WTC11 (cell line): ENCODE measurements at regions not wholly inside any gene's neighbourhood (a gene's known extent, or its start where the extent isn't known, plus 50 kb on each side); places are given as distances from the start of the nearest gene placed in this dataset.

Source experiments
- ATAC-seq: fragments of 200-7000 bp; cut with Tn5 transposase; 2 replicates; pipeline ENCODE4 v1.10.0; 2021; ENCODE audit warnings: mild to moderate bottlenecking, moderate library complexity
- CTCF ChIA-PET: fragments of 300-600 bp; sonication (Branson Sonifier 250); formaldehyde crosslinking; loops from one replicate; lab custom pipeline; 2021; ENCODE audit warnings: antibody characterized with exemption; lab: Charles Lee
- POLR2A ChIA-PET: fragments of 350-600 bp; sonication (Branson Sonifier 250); formaldehyde crosslinking; loops from one replicate; lab custom pipeline; 2021; ENCODE audit warnings: antibody characterized with exemption; lab: Charles Lee
- DNase-seq: peaks from one replicate; pipeline ENCODE4 v3.0.0; 2021; ENCODE audit warnings: low spot score
- H3K27ac Mint-ChIP-seq: 2 replicates; pipeline ENCODE4 v1.8.0; 2021; ENCODE audit warnings: mixed read lengths
- H3K27me3 Mint-ChIP-seq: 2 replicates; pipeline ENCODE4 v1.8.0; 2021; ENCODE audit warnings: low read depth, mild to moderate bottlenecking, moderate library complexity, mixed read lengths
- H3K36me3 Mint-ChIP-seq: 2 replicates; pipeline ENCODE4 v1.8.0; 2021; ENCODE audit warnings: mixed read lengths
- H3K4me1 Mint-ChIP-seq: 2 replicates; pipeline ENCODE4 v1.8.0; 2022; ENCODE audit warnings: mixed read lengths
- H3K4me3 Mint-ChIP-seq: 2 replicates; pipeline ENCODE4 v1.8.0; 2021; ENCODE audit warnings: mild to moderate bottlenecking, moderate library complexity, mixed read lengths
- H3K9me3 Mint-ChIP-seq: 2 replicates; pipeline ENCODE4 v1.8.0; 2021; ENCODE audit warnings: mixed read lengths
- CREM ChIP-seq: sonication (generic); formaldehyde crosslinking; IDR thresholded peaks from 2 replicates; pipeline ENCODE4 v1.8.1; 2022; ENCODE audit warnings: mild to moderate bottlenecking, missing genetic modification reagents, moderate library complexity
- ESRRA ChIP-seq: sonication (generic); formaldehyde crosslinking; IDR thresholded peaks from 2 replicates; pipeline ENCODE4 v1.8.1; 2022; ENCODE audit warnings: mild to moderate bottlenecking, missing genetic modification reagents, borderline replicate concordance
- FOXK1 ChIP-seq: sonication (generic); formaldehyde crosslinking; IDR thresholded peaks from 2 replicates; pipeline ENCODE4 v1.8.0; 2022; ENCODE audit warnings: mild to moderate bottlenecking, moderate library complexity, missing genetic modification reagents
- FOXP1 ChIP-seq: sonication (generic); formaldehyde crosslinking; IDR thresholded peaks from 2 replicates; pipeline ENCODE4 v1.8.0; 2022; ENCODE audit warnings: missing genetic modification reagents, mild to moderate bottlenecking, moderate library complexity, borderline replicate concordance
- GTF2I ChIP-seq: fragments of 250-450 bp; sonication (Bioruptor Pico); conservative IDR thresholded peaks from 2 replicates; pipeline ENCODE4 v1.4.0; 2021; ENCODE audit warnings: mild to moderate bottlenecking
- JAZF1 ChIP-seq: fragments of 250-450 bp; sonication (Bioruptor Pico); IDR thresholded peaks from 2 replicates; pipeline ENCODE4 v1.9.0; 2021; ENCODE audit warnings: moderate library complexity, mild to moderate bottlenecking, inconsistent platforms
- TEAD4 ChIP-seq: sonication (generic); formaldehyde crosslinking; IDR thresholded peaks from 2 replicates; pipeline ENCODE4 v1.8.0; 2022; ENCODE audit warnings: mild to moderate bottlenecking, missing genetic modification reagents
- ZNF396 ChIP-seq: fragments of 250-450 bp; sonication (Bioruptor Pico); IDR thresholded peaks from 2 replicates; pipeline ENCODE4 v1.8.0; 2021; ENCODE audit warnings: mild to moderate bottlenecking, moderate library complexity, borderline replicate concordance
- ZNF416 ChIP-seq: fragments of 250-450 bp; sonication (Bioruptor Pico); IDR thresholded peaks from 2 replicates; pipeline ENCODE4 v1.9.0; 2021; ENCODE audit warnings: mild to moderate bottlenecking, inconsistent platforms
- ZNF423 ChIP-seq: fragments of 250-450 bp; sonication (Bioruptor Pico); IDR thresholded peaks from 2 replicates; pipeline ENCODE4 v2.1.2; 2022; ENCODE audit warnings: mild to moderate bottlenecking, moderate library complexity
- TF ChIP-seq, protein P1 (sequence below): sonication (generic); formaldehyde crosslinking; IDR thresholded peaks from 2 replicates; pipeline ENCODE4 v1.8.1; 2022; ENCODE audit warnings: missing genetic modification reagents, borderline replicate concordance
- TF ChIP-seq, protein P2 (sequence below): fragments of 250-450 bp; sonication (Bioruptor Pico); IDR thresholded peaks from 2 replicates; pipeline ENCODE4 v1.9.0; 2021; ENCODE audit warnings: moderate library complexity, mild to moderate bottlenecking, inconsistent platforms, borderline replicate concordance
- TF ChIP-seq, protein P3 (sequence below): sonication (generic); formaldehyde crosslinking; IDR thresholded peaks from 2 replicates; pipeline ENCODE4 v1.8.1; 2023; ENCODE audit warnings: mild to moderate bottlenecking, missing genetic modification reagents
- TF ChIP-seq, protein P4 (sequence below): sonication (generic); formaldehyde crosslinking; IDR thresholded peaks from 2 replicates; pipeline ENCODE4 v1.8.1; 2022; ENCODE audit warnings: mild to moderate bottlenecking, missing genetic modification reagents, moderate library complexity, borderline replicate concordance
- TF ChIP-seq, protein P5 (sequence below): fragments of 250-450 bp; sonication (Bioruptor Pico); IDR thresholded peaks from 2 replicates; pipeline ENCODE4 v1.9.0; 2021; ENCODE audit warnings: mild to moderate bottlenecking, borderline replicate concordance
- TF ChIP-seq, protein P6 (sequence below): fragments of 250-450 bp; sonication (Bioruptor Pico); IDR thresholded peaks from 2 replicates; pipeline ENCODE4 v1.8.0; 2021; ENCODE audit warnings: mild to moderate bottlenecking
- TF ChIP-seq, protein P7 (sequence below): sonication (generic); formaldehyde crosslinking; IDR thresholded peaks from 2 replicates; pipeline ENCODE4 v1.8.1; 2023; ENCODE audit warnings: mild to moderate bottlenecking, moderate library complexity, missing genetic modification reagents

DNA sequence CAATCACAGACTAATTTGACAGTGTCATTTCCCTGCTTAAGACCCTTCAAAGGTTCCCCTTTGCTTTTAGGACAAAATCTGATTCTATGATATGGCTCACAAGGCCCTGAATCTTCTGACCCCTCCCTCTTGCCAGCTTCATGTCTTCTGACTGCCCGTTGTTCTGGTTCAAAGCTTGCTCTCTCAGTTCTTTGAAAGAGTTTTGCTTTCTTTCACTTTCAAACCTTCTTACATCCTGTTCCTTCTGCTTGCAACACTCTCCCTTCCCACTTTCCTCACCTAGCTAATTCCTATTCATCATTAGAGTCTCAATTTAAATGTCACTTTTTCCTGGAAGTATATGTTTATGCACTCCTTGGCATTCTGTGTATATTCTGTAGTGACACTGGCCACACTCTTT lies 299.2 kb downstream of the IDS start (continued):
- TF ChIP-seq, protein P1, sequence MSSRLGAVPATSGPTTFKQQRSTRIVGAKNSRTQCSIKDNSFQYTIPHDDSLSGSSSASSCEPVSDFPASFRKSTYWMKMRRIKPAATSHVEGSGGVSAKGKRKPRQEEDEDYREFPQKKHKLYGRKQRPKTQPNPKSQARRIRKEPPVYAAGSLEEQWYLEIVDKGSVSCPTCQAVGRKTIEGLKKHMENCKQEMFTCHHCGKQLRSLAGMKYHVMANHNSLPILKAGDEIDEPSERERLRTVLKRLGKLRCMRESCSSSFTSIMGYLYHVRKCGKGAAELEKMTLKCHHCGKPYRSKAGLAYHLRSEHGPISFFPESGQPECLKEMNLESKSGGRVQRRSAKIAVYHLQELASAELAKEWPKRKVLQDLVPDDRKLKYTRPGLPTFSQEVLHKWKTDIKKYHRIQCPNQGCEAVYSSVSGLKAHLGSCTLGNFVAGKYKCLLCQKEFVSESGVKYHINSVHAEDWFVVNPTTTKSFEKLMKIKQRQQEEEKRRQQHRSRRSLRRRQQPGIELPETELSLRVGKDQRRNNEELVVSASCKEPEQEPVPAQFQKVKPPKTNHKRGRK (CRISPR knock-in tag): no peak
- TF ChIP-seq, all 79 proteins: peak for 0

DNA sequence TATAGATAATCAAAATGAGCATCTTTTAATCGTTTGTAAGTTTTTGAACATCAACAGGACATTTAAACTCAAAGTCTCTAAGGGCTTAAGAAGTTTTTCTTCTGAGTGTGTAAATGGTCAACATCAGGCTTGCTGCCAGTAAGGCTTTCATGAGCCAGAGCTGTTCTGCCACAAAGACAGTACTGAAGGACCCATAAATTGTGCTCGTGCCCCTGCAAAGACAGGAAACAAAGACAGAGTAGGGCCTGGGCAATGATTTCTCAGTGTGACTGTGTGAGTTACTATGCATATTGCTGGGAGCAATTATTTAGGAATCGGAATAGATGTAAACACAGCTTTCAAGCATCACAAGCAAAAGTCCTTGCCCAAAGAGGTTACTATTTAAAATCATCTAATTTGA lies 300.0 kb downstream of the IDS start:
- Mint-ChIP-seq H3K36me3 (no peaks in the 10 kb centered on the region), H3K27ac (no peak overlapping the region), H3K27me3 (0 out of 2 replicates have a peak, but pooled peaks cover 2% of the 10 kb centered on the region), H3K4me3 (no peak overlapping the region), H3K4me1 (no peaks in the 10 kb centered on the region), H3K9me3 (no peaks in the 10 kb centered on the region)
- POLR2A ChIA-PET: no interaction called here
- ATAC-seq (no peak), DNase-seq (no peak)
- CTCF ChIA-PET: no interaction called here
- TF ChIP-seq TEAD4 (CRISPR knock-in tag) (no peak), ZNF416 (CRISPR knock-in tag) (no peak), JAZF1 (CRISPR knock-in tag) (no peak), ZNF396 (CRISPR knock-in tag) (no peak), ESRRA (CRISPR knock-in tag) (no peak), ZNF423 (CRISPR knock-in tag) (no peak), CREM (no peak), FOXP1 (CRISPR knock-in tag) (no peak), GTF2I (CRISPR knock-in tag) (no peak), FOXK1 (no peak)
- TF ChIP-seq, protein P2, sequence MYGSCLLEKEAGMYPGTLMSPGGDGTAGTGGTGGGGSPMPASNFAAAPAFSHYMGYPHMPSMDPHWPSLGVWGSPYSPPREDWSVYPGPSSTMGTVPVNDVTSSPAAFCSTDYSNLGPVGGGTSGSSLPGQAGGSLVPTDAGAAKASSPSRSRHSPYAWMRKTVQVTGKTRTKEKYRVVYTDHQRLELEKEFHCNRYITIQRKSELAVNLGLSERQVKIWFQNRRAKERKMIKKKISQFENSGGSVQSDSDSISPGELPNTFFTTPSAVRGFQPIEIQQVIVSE (CRISPR knock-in tag): no peak
- TF ChIP-seq, protein P3, sequence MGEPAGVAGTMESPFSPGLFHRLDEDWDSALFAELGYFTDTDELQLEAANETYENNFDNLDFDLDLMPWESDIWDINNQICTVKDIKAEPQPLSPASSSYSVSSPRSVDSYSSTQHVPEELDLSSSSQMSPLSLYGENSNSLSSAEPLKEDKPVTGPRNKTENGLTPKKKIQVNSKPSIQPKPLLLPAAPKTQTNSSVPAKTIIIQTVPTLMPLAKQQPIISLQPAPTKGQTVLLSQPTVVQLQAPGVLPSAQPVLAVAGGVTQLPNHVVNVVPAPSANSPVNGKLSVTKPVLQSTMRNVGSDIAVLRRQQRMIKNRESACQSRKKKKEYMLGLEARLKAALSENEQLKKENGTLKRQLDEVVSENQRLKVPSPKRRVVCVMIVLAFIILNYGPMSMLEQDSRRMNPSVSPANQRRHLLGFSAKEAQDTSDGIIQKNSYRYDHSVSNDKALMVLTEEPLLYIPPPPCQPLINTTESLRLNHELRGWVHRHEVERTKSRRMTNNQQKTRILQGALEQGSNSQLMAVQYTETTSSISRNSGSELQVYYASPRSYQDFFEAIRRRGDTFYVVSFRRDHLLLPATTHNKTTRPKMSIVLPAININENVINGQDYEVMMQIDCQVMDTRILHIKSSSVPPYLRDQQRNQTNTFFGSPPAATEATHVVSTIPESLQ: no peak
- TF ChIP-seq, protein P4, sequence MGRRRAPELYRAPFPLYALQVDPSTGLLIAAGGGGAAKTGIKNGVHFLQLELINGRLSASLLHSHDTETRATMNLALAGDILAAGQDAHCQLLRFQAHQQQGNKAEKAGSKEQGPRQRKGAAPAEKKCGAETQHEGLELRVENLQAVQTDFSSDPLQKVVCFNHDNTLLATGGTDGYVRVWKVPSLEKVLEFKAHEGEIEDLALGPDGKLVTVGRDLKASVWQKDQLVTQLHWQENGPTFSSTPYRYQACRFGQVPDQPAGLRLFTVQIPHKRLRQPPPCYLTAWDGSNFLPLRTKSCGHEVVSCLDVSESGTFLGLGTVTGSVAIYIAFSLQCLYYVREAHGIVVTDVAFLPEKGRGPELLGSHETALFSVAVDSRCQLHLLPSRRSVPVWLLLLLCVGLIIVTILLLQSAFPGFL (CRISPR knock-in tag): no peak
- TF ChIP-seq, protein P5, sequence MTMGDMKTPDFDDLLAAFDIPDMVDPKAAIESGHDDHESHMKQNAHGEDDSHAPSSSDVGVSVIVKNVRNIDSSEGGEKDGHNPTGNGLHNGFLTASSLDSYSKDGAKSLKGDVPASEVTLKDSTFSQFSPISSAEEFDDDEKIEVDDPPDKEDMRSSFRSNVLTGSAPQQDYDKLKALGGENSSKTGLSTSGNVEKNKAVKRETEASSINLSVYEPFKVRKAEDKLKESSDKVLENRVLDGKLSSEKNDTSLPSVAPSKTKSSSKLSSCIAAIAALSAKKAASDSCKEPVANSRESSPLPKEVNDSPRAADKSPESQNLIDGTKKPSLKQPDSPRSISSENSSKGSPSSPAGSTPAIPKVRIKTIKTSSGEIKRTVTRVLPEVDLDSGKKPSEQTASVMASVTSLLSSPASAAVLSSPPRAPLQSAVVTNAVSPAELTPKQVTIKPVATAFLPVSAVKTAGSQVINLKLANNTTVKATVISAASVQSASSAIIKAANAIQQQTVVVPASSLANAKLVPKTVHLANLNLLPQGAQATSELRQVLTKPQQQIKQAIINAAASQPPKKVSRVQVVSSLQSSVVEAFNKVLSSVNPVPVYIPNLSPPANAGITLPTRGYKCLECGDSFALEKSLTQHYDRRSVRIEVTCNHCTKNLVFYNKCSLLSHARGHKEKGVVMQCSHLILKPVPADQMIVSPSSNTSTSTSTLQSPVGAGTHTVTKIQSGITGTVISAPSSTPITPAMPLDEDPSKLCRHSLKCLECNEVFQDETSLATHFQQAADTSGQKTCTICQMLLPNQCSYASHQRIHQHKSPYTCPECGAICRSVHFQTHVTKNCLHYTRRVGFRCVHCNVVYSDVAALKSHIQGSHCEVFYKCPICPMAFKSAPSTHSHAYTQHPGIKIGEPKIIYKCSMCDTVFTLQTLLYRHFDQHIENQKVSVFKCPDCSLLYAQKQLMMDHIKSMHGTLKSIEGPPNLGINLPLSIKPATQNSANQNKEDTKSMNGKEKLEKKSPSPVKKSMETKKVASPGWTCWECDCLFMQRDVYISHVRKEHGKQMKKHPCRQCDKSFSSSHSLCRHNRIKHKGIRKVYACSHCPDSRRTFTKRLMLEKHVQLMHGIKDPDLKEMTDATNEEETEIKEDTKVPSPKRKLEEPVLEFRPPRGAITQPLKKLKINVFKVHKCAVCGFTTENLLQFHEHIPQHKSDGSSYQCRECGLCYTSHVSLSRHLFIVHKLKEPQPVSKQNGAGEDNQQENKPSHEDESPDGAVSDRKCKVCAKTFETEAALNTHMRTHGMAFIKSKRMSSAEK (CRISPR knock-in tag): no peak
- TF ChIP-seq, protein P6, sequence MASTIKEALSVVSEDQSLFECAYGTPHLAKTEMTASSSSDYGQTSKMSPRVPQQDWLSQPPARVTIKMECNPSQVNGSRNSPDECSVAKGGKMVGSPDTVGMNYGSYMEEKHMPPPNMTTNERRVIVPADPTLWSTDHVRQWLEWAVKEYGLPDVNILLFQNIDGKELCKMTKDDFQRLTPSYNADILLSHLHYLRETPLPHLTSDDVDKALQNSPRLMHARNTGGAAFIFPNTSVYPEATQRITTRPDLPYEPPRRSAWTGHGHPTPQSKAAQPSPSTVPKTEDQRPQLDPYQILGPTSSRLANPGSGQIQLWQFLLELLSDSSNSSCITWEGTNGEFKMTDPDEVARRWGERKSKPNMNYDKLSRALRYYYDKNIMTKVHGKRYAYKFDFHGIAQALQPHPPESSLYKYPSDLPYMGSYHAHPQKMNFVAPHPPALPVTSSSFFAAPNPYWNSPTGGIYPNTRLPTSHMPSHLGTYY: no peak
- TF ChIP-seq, protein P7, sequence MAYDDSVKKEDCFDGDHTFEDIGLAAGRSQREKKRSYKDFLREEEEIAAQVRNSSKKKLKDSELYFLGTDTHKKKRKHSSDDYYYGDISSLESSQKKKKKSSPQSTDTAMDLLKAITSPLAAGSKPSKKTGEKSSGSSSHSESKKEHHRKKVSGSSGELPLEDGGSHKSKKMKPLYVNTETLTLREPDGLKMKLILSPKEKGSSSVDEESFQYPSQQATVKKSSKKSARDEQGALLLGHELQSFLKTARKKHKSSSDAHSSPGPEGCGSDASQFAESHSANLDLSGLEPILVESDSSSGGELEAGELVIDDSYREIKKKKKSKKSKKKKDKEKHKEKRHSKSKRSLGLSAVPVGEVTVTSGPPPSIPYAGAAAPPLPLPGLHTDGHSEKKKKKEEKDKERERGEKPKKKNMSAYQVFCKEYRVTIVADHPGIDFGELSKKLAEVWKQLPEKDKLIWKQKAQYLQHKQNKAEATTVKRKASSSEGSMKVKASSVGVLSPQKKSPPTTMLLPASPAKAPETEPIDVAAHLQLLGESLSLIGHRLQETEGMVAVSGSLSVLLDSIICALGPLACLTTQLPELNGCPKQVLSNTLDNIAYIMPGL (CRISPR knock-in tag): no peak
